ENCODE measurements at regions not wholly inside any gene's neighbourhood (a gene's known extent, or its start where the extent isn't known, plus 50 kb on each side); places are given as distances from the start of the nearest gene placed in this dataset.
"Not testable (repeated sequence)": the region's sequence is repeated elsewhere in the genome, so short reads cannot be mapped to it uniquely, and the experiment has no call there.

DNA sequence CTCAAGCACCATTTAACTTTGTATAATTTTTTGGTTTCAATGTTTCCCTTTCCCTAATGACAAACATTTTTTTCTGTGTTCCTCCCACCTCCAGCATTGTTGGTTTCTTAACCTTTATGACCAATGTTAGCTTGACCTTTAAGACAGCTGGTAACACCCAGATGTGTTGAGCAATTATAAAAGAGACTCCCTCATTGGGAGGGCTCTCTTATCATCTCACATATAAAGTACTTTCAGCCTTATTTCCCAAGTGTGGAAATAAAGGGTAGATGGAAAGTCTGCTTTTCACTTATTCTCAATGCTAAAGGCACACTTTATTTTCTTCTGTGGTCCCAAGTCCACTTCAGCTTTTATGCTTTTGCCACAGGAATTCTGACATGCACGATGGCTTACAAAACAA is 1420.4 kb downstream of the RAPGEF2 start:
- DNase-seq = no peak

DNA sequence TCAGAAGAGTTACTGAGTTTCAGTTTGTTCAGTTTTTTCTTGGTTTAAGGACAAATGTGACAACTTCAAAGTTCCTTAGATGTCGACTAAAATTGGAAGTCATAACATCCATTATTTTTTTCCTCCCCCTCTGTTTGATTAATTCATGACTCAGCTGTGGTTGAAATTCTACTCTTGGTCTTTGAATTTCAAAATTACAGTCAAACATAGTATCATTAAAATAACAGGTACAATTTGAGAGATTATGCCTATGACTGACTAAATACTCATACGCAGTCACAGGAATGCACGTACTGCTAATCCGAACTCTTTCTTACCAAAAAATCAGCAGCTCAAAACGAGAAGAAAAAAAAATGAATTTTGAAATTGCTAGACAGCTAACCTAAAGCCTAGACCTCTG is 1434.8 kb downstream of the RAPGEF2 start:
- DNase-seq = no peak

GRCh38 chr4:160546201-160546600 is 1443.3 kb downstream of the RAPGEF2 start:
- DNase-seq = no peak

- not testable (repeated sequence) for DNase-seq
Observed at GRCh38 chr4:160549951-160550519, 1447.2 kb downstream of the RAPGEF2 start.

DNA sequence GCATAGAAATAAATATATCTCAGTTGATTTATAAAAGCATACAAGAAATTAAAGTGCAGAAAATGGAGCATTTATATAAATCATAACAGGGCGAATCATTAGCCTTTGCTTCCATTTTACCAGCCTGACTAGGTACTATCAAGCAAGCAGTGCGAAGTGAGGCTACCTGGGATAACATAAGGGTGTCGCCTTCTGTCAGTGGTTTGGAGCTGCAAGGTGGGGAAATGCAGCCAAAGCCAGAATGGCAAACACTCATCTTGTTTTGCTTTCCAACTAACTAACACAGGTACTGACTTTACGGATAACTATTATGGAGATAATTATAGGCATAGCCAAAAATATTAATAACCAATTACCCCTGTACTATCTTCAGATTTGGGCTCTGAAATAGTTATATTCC is 1459.8 kb downstream of the RAPGEF2 start:
- no peak for DNase-seq

DNA sequence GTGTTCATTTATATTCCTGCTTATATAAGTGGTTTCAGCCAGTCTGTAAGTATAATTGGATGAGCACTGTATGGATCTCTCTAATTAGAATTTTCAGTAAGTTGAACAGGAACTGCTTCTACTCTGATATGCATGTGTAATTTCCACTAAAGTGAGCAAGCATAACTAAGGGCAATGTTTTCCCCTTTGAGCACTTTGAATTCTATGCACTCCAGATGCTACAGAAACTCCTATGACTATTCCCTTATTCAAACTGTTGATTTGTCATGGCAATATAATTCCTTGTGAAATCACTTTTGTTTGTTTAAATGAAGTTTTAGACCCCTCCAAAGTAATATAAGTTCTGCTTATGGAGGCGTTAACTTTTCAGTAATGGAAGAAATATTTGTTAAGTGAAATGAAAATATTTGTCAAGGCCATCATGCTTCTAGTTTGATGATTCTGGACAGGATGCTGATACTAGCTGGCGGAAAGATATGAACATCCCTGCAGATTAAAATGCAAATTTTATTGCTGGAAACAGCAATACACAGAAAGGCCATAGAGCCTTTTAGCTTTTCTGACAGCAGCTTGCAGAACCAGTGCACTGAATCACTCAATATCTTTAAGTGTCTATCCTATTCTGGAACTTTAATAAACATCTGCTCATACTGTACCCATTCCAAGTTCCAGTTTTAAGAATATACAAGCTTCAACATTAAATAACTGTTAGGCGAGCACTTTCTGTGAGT is 1460.8 kb downstream of the RAPGEF2 start:
- DNase-seq = no peak

- no peak for DNase-seq
Observed at GRCh38 chr4:160567634-160568033, 1464.8 kb downstream of the RAPGEF2 start.

DNA sequence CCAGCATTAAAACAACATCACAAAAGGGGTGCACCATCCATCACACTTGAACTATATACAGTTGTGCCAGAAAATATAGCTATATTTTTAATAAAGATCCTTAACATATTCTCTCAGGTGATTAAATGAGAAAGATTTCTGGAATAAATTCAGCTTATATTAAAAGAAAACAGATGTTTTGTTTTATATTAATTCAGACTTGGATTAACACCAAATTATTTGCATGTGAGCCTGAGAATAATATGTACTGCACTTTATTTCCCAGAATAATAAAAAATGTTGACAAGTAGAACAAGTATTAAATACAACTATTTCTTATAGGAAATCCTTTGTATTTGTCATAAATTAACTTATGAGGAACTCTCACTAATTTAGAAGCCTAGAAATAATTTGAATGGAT is 1467.4 kb downstream of the RAPGEF2 start:
- no peak for DNase-seq

GRCh38 chr4:160574272-160574671 is 1471.4 kb downstream of the RAPGEF2 start:
- not testable (repeated sequence) for DNase-seq

DNA sequence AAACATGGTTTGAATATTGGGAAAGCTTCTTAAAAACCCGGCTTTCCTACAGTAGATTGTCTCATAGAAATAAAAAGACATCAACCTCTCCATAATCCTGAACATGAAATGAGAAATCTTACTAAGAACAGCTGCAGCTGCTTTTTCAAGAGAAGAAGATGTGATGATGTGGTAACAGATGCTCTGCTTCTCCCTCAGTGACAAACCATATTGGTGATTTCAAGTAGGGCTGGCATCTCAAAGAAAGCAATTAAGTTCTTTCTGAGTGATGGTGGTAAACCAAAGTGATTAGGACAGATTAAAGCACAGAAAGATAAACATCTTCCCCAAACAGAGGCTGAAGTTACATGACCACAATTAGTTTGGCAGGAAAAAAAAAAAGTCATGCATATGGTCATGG is 1477.7 kb downstream of the RAPGEF2 start:
- DNase-seq = no peak

DNA sequence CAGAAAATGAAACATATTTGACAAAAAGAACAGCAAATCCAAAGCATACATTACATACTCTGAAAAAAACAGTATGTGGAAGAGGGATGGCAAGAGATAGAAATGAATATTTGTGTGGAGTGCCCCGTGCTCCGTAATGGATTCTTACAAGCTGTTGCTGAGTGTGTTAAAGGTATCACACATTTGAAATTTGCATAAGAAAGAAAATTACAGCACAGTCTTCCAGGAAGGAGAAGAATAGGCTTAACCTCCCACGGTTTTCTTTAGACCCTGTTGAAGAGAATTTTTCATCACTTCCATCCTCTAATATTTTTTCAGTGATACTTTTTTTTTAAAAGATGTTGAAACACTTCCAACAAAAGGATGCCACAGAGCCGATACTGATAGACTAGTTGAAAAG is 1489.4 kb downstream of the RAPGEF2 start:
- no peak for DNase-seq

GRCh38 chr4:160595646-160596045 is 1492.8 kb downstream of the RAPGEF2 start:
- DNase-seq = no peak

DNA sequence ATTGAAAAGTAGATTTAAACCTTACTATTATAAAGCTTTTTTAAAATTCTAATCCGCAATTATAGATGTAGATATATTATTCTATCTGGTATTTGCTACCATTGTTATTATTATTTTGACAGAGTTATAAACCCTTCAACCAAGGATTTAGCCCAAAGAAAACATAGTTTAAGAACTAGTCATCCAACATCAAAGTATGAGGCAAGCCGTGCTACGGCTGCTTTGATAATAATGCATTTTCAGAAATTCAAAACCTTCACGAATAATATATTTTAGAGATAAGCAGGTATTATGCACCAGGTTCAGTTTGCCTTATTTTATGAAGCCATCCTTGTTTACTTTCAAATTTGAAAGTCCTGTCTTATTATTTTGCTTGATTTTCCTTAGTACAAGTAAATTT is 1501.7 kb downstream of the RAPGEF2 start:
- DNase-seq = no peak

DNA sequence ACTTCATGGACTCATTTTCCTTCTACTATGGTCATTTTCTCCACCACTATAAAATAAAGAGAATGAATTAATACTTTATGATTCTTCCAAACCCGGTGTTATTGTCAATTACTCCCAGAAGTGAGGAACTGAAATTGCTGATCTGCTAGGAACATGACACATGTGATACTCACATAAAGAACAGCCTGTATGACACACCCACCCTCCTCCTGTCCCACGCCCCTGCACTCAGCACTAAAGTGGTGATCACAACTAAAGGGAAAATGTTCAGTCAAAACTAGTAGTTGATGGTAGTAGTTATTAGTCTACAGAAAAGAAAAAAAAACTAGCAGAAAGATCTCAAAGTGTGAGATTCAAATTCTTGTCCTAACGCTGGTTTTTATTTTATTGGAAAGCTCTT is 1508.3 kb downstream of the RAPGEF2 start:
- no peak for DNase-seq

DNA sequence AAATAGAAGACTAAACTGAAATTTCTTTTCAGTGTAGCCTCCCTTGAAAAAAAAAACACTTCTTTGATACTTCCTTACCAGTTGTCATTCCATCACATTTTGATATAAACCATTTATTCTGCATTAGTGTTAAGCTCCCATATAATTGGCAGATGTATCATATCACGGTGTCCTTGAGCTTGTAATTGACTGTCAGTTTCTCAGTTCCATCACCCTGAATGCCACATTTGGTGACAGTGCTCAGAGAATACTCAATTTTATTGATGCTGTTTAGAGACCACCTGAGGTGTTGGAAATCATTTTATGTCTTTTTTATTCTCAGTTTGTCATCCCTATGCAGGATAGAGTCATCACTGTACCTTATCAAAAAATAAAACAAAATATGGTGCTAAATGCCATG is 1528.2 kb downstream of the RAPGEF2 start:
- DNase-seq = no peak

DNA sequence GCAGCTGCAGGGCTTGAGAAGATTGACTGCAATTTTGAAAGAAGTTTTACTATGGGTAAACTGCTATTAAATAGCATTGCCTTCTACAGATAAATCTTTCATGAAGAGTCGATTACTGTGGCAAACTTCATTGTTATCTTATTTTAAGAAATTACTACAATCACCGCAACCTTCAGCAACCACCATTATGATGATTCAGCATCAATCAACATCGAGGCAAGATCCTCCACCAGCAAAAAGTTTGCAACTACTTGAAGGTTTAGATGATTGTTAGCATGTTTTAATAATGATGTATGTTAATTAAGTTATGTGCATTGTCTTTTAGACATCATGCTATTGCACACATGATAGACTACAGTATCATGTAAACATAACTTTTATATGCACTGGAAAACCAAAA is 1511.0 kb downstream of the FSTL5 start:
- no peak for DNase-seq

DNA sequence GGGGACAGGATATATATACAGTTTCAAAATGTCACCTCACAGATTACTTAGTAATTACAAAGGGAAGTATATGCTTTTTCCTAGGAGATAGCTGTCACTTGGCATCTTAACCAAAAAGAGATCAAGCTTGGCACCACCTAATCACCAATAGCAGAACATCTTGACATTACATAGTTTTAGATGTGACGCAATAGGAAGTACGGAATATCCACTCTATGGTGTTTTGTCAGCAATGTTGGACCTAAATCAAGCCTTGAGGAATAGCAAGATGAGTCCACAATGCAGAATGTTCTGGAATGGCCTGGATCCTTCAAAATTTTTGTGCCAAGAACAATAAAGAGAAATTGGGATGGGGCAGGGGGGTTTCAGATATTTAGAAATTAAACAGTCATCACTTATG is 1488.2 kb downstream of the FSTL5 start:
- no peak for DNase-seq

- no peak for DNase-seq
Observed at GRCh38 chr4:160685729-160686128, 1478.1 kb downstream of the FSTL5 start.

DNA sequence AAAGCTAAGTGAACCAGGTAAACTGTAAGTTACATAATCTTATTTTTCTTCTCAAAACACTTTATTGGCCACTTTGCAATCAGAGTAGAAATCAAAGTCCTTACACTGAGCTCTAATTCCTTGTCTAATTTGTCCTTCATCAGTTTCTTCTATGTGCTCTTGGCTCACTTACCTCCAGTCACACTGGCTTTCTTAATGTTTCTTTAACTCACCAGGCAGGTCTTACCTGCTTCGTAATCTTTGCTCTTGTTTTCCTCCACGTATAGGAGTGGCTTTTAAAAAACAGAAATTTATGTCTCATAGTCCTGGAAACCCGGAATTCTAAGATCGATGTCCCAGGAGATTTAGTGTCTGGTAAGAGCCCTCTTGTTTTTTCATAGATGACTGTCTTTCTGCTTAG is 1462.1 kb downstream of the FSTL5 start:
- no peak for DNase-seq

- DNase-seq = no peak
Observed at GRCh38 chr4:160709026-160709425, 1454.8 kb downstream of the FSTL5 start.

GRCh38 chr4:160709546-160709945 is 1454.3 kb downstream of the FSTL5 start:
- DNase-seq = no peak

- no peak for DNase-seq
Observed at GRCh38 chr4:160716551-160716950, 1447.2 kb downstream of the FSTL5 start.

DNA sequence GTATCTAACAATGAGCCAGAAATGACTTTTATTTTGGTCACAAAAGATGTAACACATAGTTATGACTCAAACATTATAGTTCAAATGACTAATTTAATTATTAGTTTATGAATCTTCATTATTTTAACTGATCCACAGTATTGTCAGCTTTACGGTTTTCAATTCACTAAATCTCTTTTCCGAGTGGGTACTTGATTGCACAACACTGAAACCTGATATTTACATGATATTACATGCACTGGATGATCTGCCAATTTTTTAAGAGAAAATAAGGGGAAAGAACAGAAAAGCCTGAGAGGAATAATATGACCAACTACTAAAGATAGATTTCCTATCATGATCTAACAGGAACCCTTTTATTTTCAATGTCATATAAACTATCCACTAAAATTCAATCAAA is 1446.0 kb downstream of the FSTL5 start:
- no peak for DNase-seq

DNA sequence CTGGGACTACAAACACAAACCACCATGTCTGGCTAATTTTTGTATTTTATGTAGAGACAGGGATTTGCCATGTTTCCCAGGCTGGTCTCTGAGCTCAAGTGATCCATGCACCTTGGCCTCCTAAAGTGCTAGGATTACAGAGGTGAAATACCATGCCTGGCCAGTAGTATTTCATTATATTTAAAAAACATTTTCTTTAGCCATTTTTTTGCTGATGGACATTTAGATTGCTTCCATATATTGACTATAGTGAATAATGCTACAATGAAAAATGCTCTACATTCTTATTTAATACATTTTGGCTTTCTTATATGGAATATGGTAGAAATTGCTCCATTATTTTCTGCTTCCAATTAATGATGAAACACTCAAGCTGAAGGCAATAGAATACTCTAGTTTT is 1439.7 kb downstream of the FSTL5 start:
- DNase-seq = no peak

DNA sequence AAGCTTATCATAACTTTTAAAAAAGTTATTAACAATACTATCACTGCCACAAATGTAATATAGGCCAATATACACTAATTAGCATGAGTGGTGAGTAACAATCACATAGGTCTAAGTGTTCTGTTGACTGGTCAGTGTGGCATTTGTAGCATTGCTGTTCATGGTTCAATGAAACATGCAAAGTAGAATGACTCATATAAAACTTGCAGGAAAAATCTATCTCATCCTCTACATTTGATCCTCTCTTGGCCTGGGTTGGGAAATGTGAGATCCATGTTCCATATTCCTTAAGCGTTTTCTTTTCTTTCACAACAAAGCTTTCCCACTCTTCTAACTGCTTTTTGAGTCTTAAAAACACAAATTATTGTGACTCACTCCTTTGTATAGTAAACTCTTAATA is 1418.7 kb downstream of the FSTL5 start:
- DNase-seq = no peak
